ENCODE measurements at regions not wholly inside any gene's neighbourhood (a gene's known extent, or its start where the extent isn't known, plus 50 kb on each side); places are given as distances from the start of the nearest gene placed in this dataset.

DNA sequence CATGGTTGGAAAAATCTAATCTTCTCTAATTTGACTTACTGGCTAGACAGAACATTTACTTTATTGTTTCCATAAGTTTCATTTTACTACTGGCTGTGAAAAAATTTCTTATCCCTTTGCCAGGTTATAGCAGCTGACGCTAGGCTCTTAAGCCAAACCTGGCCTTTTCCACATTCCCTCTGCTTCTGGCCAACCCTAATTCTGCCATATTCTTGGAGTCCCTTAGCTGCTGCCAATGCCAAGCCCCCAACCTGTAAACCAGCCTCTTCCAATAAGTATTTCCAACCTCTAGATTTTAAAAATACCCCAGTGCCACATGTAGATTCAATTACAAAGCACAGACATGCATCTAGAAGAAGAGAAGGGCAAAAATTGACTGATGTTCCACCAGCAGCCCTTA lies 452.3 kb upstream of the MEX3C start:
- TF ChIP-seq, protein P1, sequence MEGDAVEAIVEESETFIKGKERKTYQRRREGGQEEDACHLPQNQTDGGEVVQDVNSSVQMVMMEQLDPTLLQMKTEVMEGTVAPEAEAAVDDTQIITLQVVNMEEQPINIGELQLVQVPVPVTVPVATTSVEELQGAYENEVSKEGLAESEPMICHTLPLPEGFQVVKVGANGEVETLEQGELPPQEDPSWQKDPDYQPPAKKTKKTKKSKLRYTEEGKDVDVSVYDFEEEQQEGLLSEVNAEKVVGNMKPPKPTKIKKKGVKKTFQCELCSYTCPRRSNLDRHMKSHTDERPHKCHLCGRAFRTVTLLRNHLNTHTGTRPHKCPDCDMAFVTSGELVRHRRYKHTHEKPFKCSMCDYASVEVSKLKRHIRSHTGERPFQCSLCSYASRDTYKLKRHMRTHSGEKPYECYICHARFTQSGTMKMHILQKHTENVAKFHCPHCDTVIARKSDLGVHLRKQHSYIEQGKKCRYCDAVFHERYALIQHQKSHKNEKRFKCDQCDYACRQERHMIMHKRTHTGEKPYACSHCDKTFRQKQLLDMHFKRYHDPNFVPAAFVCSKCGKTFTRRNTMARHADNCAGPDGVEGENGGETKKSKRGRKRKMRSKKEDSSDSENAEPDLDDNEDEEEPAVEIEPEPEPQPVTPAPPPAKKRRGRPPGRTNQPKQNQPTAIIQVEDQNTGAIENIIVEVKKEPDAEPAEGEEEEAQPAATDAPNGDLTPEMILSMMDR (IDR thresholded peaks at IDR 0.05 in 2 of 3, conservative IDR thresholded peaks at IDR 0.05 in 1 of 3; ENCODE audit: borderline replicate concordance in 1 of 3, insufficient read depth in 1 of 3, low read depth in 2 of 3, low read length in 2 of 3) = no peak
- TF ChIP-seq SIN3A (IDR thresholded peaks at IDR 0.05; ENCODE audit: low read depth) = no peak
- no peak for TF ChIP-seq JUND (IDR thresholded peaks at IDR 0.05)
- no peak for TF ChIP-seq TCF7L2 (IDR thresholded peaks at IDR 0.05; ENCODE audit: borderline replicate concordance, extremely low read depth, insufficient read depth, insufficient read length)
- TF ChIP-seq, protein P2, sequence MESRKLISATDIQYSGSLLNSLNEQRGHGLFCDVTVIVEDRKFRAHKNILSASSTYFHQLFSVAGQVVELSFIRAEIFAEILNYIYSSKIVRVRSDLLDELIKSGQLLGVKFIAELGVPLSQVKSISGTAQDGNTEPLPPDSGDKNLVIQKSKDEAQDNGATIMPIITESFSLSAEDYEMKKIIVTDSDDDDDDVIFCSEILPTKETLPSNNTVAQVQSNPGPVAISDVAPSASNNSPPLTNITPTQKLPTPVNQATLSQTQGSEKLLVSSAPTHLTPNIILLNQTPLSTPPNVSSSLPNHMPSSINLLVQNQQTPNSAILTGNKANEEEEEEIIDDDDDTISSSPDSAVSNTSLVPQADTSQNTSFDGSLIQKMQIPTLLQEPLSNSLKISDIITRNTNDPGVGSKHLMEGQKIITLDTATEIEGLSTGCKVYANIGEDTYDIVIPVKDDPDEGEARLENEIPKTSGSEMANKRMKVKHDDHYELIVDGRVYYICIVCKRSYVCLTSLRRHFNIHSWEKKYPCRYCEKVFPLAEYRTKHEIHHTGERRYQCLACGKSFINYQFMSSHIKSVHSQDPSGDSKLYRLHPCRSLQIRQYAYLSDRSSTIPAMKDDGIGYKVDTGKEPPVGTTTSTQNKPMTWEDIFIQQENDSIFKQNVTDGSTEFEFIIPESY (IDR thresholded peaks at IDR 0.05; ENCODE audit: extremely low read depth, insufficient replicate concordance, low read length) = no peak

All from HCT116 (cell line).